GM12874 (cell line): ENCODE measurements at regions not wholly inside any gene's neighbourhood (a gene's known extent, or its start where the extent isn't known, plus 50 kb on each side); places are given as distances from the start of the nearest gene placed in this dataset.

Source experiments
- CTCF ChIP-seq: IDR thresholded peaks from 2 replicates; pipeline ENCODE4 v1.5.1; 2011; ENCODE audit warnings: low read depth, mild to moderate bottlenecking, control low read depth, low read length, moderate library complexity; ENCODE audit not compliant: insufficient read depth

- no peak for TF ChIP-seq CTCF
Observed at GRCh38 chr15:85847031-85847430, 52.3 kb upstream of the KLHL25 start.

GRCh38 chr15:85849946-85850345 lies 55.2 kb upstream of the KLHL25 start:
- TF ChIP-seq CTCF = no peak

- no peak for TF ChIP-seq CTCF
Observed at GRCh38 chr15:85852969-85853368, 58.2 kb upstream of the KLHL25 start.

GRCh38 chr15:85854345-85855097 lies 59.8 kb upstream of the KLHL25 start:
- peak; percentile 68 for TF ChIP-seq CTCF

- peak; percentile 89 for TF ChIP-seq CTCF
Observed at GRCh38 chr15:85858586-85859375, 64.1 kb upstream of the KLHL25 start.

GRCh38 chr15:85859671-85860070 lies 64.9 kb upstream of the KLHL25 start:
- no peak for TF ChIP-seq CTCF

GRCh38 chr15:85860394-85861161 lies 65.9 kb upstream of the KLHL25 start:
- TF ChIP-seq CTCF = no peak
